Fibroblast of skin of back (primary cell): ENCODE measurements at regions not wholly inside any gene's neighbourhood (a gene's known extent, or its start where the extent isn't known, plus 50 kb on each side); places are given as distances from the start of the nearest gene placed in this dataset.
"Not testable (repeated sequence)": the region's sequence is repeated elsewhere in the genome, so short reads cannot be mapped to it uniquely, and the experiment has no call there.

Source experiments
- DNase-seq: peaks from one replicate; pipeline ENCODE4 v3.0.0-alpha.2; 2013

GRCh38 chr1:149279512-149279911 lies 176.2 kb upstream of the NBPF9 start:
- not testable (repeated sequence) for DNase-seq

- DNase-seq, result not testable (repeated sequence)
Observed at GRCh38 chr1:149284773-149285172, 181.4 kb upstream of the NBPF9 start.

- not testable (repeated sequence) for DNase-seq
Observed at GRCh38 chr1:149285205-149285604, 181.9 kb upstream of the NBPF9 start.

GRCh38 chr1:149285638-149286037 lies 182.3 kb upstream of the NBPF9 start:
- DNase-seq, result not testable (repeated sequence)

GRCh38 chr1:149288580-149288979 lies 185.2 kb upstream of the NBPF9 start:
- DNase-seq, result not testable (repeated sequence)

GRCh38 chr1:149300478-149301218 lies 174.2 kb upstream of the NBPF19 start:
- not testable (repeated sequence) for DNase-seq

- DNase-seq, result not testable (repeated sequence)
Observed at GRCh38 chr1:149301282-149301681, 173.6 kb upstream of the NBPF19 start.

- not testable (repeated sequence) for DNase-seq
Observed at GRCh38 chr1:149304796-149305195, 170.0 kb upstream of the NBPF19 start.

GRCh38 chr1:149307640-149308039 lies 167.2 kb upstream of the NBPF19 start:
- DNase-seq, result not testable (repeated sequence)

GRCh38 chr1:149314921-149315320 lies 159.9 kb upstream of the NBPF19 start:
- not testable (repeated sequence) for DNase-seq

- not testable (repeated sequence) for DNase-seq
Observed at GRCh38 chr1:149320971-149321731, 153.7 kb upstream of the NBPF19 start.

GRCh38 chr1:149321732-149322016 lies 153.2 kb upstream of the NBPF19 start:
- not testable (repeated sequence) for DNase-seq

GRCh38 chr1:149330081-149330335 lies 144.8 kb upstream of the NBPF19 start:
- DNase-seq, result not testable (repeated sequence)

GRCh38 chr1:149336082-149336481 lies 138.8 kb upstream of the NBPF19 start:
- DNase-seq, result not testable (repeated sequence)

GRCh38 chr1:149338221-149338691 lies 136.6 kb upstream of the NBPF19 start:
- DNase-seq, result not testable (repeated sequence)

- DNase-seq, result not testable (repeated sequence)
Observed at GRCh38 chr1:149338698-149339097, 136.1 kb upstream of the NBPF19 start.

- not testable (repeated sequence) for DNase-seq
Observed at GRCh38 chr1:149349448-149349847, 125.4 kb upstream of the NBPF19 start.

- DNase-seq, result not testable (repeated sequence)
Observed at GRCh38 chr1:149352205-149352604, 122.6 kb upstream of the NBPF19 start.

- DNase-seq, result not testable (repeated sequence)
Observed at GRCh38 chr1:149354579-149354978, 120.3 kb upstream of the NBPF19 start.

GRCh38 chr1:149355748-149356147 lies 119.1 kb upstream of the NBPF19 start:
- DNase-seq, result not testable (repeated sequence)

GRCh38 chr1:149356152-149356551 lies 118.7 kb upstream of the NBPF19 start:
- not testable (repeated sequence) for DNase-seq

GRCh38 chr1:149360351-149360750 lies 114.5 kb upstream of the NBPF19 start:
- DNase-seq, result not testable (repeated sequence)

GRCh38 chr1:149361310-149361709 lies 113.5 kb upstream of the NBPF19 start:
- DNase-seq, result not testable (repeated sequence)
